Peyer's patch (tissue), 4 donors: ENCODE measurements at regions not wholly inside any gene's neighbourhood (a gene's known extent, or its start where the extent isn't known, plus 50 kb on each side); places are given as distances from the start of the nearest gene placed in this dataset.

ENCODE experiments used
- DNase-seq, 3 donors: peaks; one replicate each; pipeline ENCODE4 v3.0.0-alpha.2; 2017 to 2019
- H3K27ac ChIP-seq, 4 donors: fragments of 200-600 bp; sonication (generic); one replicate each; pipeline ENCODE4 v1.5.1; 2016 to 2019
- H3K27me3 ChIP-seq, 2 donors: fragments of 200-600 bp; sonication (generic); one replicate each; pipeline ENCODE4 v1.5.1; 2019
- H3K36me3 ChIP-seq, 3 donors: fragments of 200-600 bp; sonication (generic); one replicate each; pipeline ENCODE4 v1.5.1; 2016 to 2019
- H3K4me1 ChIP-seq, 4 donors: fragments of 200-600 bp; sonication (generic); one replicate each; pipeline ENCODE4 v1.5.1; 2016 to 2019
- H3K4me3 ChIP-seq, 4 donors: fragments of 200-600 bp; sonication (generic); 1 replicate in 3 of 4; 2 replicates in 1 of 4; pipeline ENCODE4 v1.5.1; 2016 to 2019; ENCODE audit warnings: mild to moderate bottlenecking in 1 of 4
- H3K9me3 ChIP-seq, 4 donors: fragments of 200-600 bp; sonication (generic); one replicate each; pipeline ENCODE4 v1.5.1; 2016 to 2019; ENCODE audit warnings: mild to moderate bottlenecking in 1 of 4
- CTCF ChIP-seq, 6 experiments: fragments of 450-650 bp in 4 of 6; fragments of 200-600 bp in 2 of 6; sonication (generic) in 1 of 6; IDR thresholded peaks; one replicate each; pipeline ENCODE4 v1.5.1; 2017 to 2019; ENCODE audit warnings: antibody characterized with exemption in 6 of 6, mild to moderate bottlenecking in 3 of 6, moderate library complexity in 1 of 6
- POLR2A ChIP-seq, 2 donors: fragments of 450-650 bp; IDR thresholded peaks; one replicate each; pipeline ENCODE4 v1.5.1; 2017; ENCODE audit warnings: antibody characterized with exemption in 2 of 2, mild to moderate bottlenecking in 2 of 2, moderate library complexity in 2 of 2

DNA sequence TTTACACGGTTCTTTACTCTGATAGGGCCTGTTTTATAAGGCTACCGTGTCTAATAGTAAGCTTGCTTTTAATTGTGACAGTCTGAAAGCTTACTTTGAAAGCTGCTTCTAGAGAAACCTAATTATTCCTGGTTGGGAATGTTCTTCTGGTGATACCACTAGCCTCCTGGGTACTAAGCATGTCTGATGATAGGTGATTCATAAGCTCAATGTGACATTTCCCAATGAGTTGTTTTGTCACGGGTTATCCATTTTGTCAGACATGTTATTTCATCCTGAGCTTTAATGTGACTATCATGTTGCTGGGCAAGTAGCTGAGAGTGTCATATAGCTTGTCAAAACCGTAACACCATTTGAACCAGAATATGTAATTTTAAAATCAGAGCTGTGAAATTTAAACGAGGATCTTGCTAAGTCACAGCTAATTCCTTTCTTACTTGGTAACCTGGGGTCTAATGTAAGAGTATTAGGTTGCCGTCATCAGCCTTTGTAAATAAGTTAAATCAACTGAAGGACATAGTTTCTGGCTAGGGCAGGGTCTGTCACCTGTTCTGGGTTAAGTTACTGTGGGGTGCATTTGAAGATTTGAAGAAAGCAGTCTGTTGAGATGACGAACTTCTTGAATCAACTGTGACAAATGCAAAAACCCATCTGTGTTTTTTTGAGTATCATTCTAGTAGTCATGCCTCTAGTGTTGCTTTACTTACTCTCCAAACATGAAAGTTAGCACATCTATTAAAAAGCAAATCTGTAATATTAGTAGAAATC lies 529.2 kb downstream of the USP25 start:
- Histone ChIP-seq H3K9me3 (no peaks in the 10 kb centered on the region), H3K27me3 (no peaks in the 10 kb centered on the region), H3K27ac (no peak overlapping the region), H3K4me3 (no peak overlapping the region), H3K36me3 (no peaks in the 10 kb centered on the region), H3K4me1 (no peaks in the 10 kb centered on the region)
- DNase-seq, result no peak
- TF ChIP-seq POLR2A (IDR thresholded peaks at IDR 0.05) (no peak), CTCF (IDR thresholded peaks at IDR 0.05) (no peak)

DNA sequence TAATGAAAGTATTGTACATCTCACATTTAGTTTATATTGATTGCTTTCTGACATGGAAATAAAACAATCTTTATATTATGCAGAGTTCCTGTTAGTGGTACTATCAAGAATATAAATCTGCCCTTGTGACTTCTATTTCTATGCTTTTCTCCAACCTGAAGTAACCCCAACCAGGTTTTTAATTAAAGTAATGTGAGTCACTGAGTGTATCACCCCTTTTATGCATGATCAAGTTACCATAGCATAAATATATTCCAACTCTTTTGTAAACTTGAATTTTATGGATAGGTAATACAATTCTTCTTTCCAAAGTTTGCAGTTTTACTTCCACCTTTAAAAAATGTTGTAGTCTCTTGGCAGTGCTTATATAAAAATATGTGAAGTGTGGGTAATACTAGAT lies 532.3 kb downstream of the USP25 start:
- DNase-seq, result no peak
- TF ChIP-seq CTCF (IDR thresholded peaks at IDR 0.05) (no peak), POLR2A (IDR thresholded peaks at IDR 0.05) (no peak)
- no peak overlapping the region for H3K4me3 ChIP-seq

DNA sequence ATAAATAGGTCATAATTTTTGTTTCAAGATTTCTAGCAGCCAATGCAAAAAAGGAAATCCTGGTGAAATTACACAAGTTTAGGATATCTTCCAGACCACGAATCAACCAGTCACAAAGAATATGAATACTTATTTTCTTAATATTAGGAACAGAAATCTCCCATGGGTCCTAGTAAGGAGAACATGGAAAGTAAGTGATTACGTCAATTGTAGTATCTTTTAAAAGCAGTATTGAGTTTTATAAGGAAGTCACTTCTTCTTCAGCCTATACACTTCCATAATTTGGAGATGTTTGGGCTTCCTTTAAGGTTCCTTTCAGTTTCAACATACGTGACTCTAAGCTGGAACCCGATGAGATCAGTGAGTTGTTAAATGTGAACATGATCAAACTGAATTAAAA lies 534.5 kb downstream of the USP25 start:
- H3K4me3 ChIP-seq, result no peak overlapping the region
- H3K27ac ChIP-seq, result no peak overlapping the region
- TF ChIP-seq CTCF (IDR thresholded peaks at IDR 0.05), result no peak
- TF ChIP-seq POLR2A (IDR thresholded peaks at IDR 0.05), result no peak
- H3K4me1 ChIP-seq, result no peaks in the 10 kb centered on the region
- H3K36me3 ChIP-seq, result no peaks in the 10 kb centered on the region
- no peaks in the 10 kb centered on the region for H3K9me3 ChIP-seq
- no peak for DNase-seq
- no peaks in the 10 kb centered on the region for H3K27me3 ChIP-seq

More for the DNA sequence above, 532.3 kb downstream of the USP25 start:
- no peaks in the 10 kb centered on the region for H3K36me3 ChIP-seq
- no peaks in the 10 kb centered on the region for H3K4me1 ChIP-seq
- H3K9me3 ChIP-seq, result no peaks in the 10 kb centered on the region
- H3K27me3 ChIP-seq, result no peaks in the 10 kb centered on the region
- H3K27ac ChIP-seq, result no peak overlapping the region

DNA sequence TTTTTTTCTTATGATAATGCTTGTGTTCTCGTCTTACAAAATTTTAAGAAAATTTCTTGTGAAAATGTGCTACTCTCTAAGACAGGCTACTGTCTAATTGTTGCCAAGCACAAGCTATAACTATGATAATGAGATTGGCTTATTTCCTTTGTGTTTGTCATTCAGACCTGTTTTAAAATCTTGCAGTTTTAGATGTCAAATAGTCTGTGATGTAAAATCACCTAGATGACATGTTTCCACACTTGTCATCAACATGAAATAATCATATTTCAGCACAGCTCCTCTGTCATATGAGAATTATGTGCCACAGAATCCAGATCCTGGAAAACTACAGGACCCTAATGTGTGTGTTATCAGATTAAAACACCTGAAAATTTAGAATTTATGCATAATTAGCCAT lies 539.7 kb downstream of the USP25 start:
- DNase-seq, result no peak
- no peaks in the 10 kb centered on the region for H3K9me3 ChIP-seq

DNA sequence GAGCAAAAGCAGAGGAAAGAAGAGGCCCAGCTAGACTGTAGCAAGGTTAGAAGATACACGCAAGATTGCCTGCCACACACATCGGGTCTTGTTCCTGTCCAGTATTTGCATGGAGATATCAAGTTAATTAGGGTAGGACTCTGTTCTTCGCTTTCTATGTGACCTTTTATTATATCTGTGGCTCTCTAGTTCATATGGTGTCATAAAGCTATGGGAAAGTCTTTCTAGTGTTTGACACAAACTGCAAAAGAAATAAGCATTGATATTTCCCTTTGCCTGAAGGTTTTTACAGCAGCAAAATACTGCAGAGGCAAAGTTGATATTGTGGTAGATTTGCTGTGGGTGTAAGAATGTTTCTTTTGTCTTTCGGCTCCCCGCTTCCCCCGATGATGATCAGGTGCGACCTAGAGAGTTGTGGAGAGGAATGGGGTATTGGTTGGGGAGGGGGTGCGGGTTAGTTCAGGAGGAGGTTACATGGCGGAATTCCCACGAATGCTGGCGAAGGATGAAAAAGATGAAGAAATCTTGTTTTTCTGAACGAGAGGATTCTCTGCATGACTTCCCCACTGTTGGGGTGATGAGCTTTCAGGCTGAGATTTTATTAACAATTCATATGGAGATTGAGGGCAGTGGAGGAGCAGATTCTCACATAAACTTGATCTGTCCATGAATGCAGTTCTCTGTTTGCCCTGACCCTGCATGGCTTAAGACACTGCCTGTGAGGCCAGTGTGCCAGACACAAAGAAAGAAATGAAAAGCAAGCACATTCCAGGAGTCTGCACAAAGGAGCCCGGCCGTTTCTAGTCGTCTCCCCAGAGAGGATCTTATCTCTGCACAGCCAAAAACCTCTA lies 550.2 kb downstream of the USP25 start:
- no peak for DNase-seq
- Histone ChIP-seq H3K9me3 (no peaks in the 10 kb centered on the region), H3K4me3 (no peak overlapping the region), H3K4me1 (no peaks in the 10 kb centered on the region), H3K27me3 (no peaks in the 10 kb centered on the region), H3K36me3 (no peaks in the 10 kb centered on the region), H3K27ac (no peak overlapping the region)
- TF ChIP-seq CTCF (IDR thresholded peaks at IDR 0.05) (no peak), POLR2A (IDR thresholded peaks at IDR 0.05) (no peak)

More for the DNA sequence above, 539.7 kb downstream of the USP25 start:
- H3K27me3 ChIP-seq, result no peaks in the 10 kb centered on the region
- H3K4me3 ChIP-seq, result no peak overlapping the region
- no peak overlapping the region for H3K27ac ChIP-seq
- H3K4me1 ChIP-seq, result no peaks in the 10 kb centered on the region
- H3K36me3 ChIP-seq, result no peaks in the 10 kb centered on the region
- TF ChIP-seq POLR2A (IDR thresholded peaks at IDR 0.05) (no peak), CTCF (IDR thresholded peaks at IDR 0.05) (no peak)
